Esophagus (tissue), 2 donors: ENCODE measurements at regions not wholly inside any gene's neighbourhood (a gene's known extent, or its start where the extent isn't known, plus 50 kb on each side); places are given as distances from the start of the nearest gene placed in this dataset.

ENCODE experiments used
- H3K27ac ChIP-seq, 2 donors: one replicate each; pipeline ENCODE4 v1.5.1; 2013; ENCODE audit warnings: low read depth in 2 of 2, mild to moderate bottlenecking in 2 of 2, inconsistent platforms in 1 of 2, low read length in 1 of 2, moderate library complexity in 1 of 2
- H3K27me3 ChIP-seq, 2 donors: one replicate each; pipeline ENCODE4 v1.6.1; 2013; ENCODE audit warnings: low read length in 2 of 2, control low read depth in 1 of 2, mild to moderate bottlenecking in 1 of 2; ENCODE audit not compliant: insufficient read depth in 2 of 2, control insufficient read depth in 1 of 2
- H3K36me3 ChIP-seq, 2 donors: one replicate each; pipeline ENCODE4 v1.6.1; 2013; ENCODE audit warnings: low read length in 1 of 2; ENCODE audit not compliant: control insufficient read depth in 2 of 2, insufficient read depth in 2 of 2
- H3K4me1 ChIP-seq, 2 donors: one replicate each; pipeline ENCODE4 v1.6.1; 2013; ENCODE audit warnings: low read length in 1 of 2; ENCODE audit not compliant: control insufficient read depth in 2 of 2, insufficient read depth in 2 of 2
- H3K4me3 ChIP-seq, 2 donors: one replicate each; pipeline ENCODE4 v1.5.1; 2013; ENCODE audit warnings: low read length in 2 of 2, mild to moderate bottlenecking in 2 of 2, low read depth in 1 of 2, moderate library complexity in 1 of 2
- H3K9me3 ChIP-seq, 2 donors: one replicate each; pipeline ENCODE4 v1.6.1; 2013; ENCODE audit warnings: mild to moderate bottlenecking in 2 of 2, low read depth in 1 of 2, low read length in 1 of 2, moderate library complexity in 1 of 2; ENCODE audit not compliant: control insufficient read depth in 2 of 2, insufficient read depth in 1 of 2
- WGBS, 2 donors: extraction: QIAGEN DNeasy Blood & Tissue Kit; methylation state at CpG; one replicate each; pipeline ENCODE4 v1.1.7; 2013; 5-methylcytosine and 5-hydroxymethylcytosine counted together
- donor health status: healthy with polysubstance abuse.
- donor health status: Bipolar disorder and iron deficiency.

DNA sequence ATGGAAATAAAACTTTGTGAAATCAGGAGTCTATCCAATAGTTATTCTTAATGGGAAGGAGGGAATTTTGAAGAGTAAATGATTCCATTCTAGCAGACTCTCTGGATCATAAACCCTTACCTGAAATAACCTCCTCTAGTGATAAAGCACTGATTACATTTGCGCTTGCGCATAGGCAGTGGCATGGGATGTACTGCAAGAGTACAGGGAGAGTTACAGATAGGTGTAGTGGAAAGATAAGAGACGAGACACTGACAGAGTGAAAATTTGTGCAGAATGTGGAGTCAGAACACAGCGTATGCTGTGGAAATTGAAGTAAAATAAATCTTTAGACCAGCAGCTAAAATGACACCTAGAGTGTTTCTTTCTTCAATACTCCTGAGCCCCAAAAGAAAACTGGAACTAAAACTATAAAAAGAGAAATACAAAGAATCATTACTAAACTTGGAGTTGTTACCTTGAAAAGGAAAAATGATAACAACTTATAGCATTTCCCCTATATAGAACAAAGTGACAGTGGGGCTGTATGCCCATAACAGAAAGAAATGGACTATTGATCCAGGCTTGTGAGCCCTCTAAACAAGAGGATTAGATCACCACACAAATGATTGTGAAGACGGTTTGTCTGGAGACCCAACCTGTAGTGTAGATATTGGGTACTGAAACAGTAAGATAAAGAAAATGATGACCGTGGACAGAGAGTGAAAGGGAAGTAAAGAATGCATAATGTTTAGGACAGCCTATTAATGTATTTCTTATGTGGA lies 1471.2 kb upstream of the NUDT12 start:
- WGBS, 2 donors, result 61 to 70% methylated on average over 6 of the region's 6 CpGs
- Histone ChIP-seq H3K36me3 (no peaks in the 10 kb centered on the region), H3K27me3 (no peaks in the 10 kb centered on the region), H3K4me1 (no peaks in the 10 kb centered on the region), H3K27ac (no peak overlapping the region), H3K4me3 (no peak overlapping the region), H3K9me3 (peaks cover 0 to 3% of the 10 kb centered on the region in 2 donors)

DNA sequence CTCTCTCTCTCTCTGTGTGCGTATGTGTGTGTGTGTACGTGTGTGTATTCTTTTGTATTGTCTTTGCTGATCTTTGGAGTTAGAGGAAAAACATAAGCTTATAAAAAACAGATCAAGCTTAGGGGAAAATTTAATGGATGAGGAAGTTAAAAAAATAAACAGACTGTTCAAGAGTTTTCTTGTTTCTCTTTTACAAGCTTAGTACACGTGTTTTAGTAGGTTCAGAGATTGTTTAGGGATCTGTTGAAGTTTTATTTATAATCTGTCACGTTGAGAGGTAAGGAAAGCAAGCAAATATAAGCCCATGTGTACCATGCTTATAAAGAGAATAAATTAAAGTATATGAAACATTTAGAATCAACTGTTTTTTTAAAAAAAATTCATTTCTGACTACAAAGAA lies 1470.3 kb upstream of the NUDT12 start:
- WGBS, 2 donors, result 16 to 26% methylated on average over 4 of the region's 4 CpGs
- no peaks in the 10 kb centered on the region for H3K4me1 ChIP-seq
- no peak overlapping the region for H3K4me3 ChIP-seq
- H3K27me3 ChIP-seq, result no peaks in the 10 kb centered on the region
- no peak overlapping the region for H3K27ac ChIP-seq
- H3K9me3 ChIP-seq, result peaks cover 0 to 3% of the 10 kb centered on the region in 2 donors
- H3K36me3 ChIP-seq, result no peaks in the 10 kb centered on the region

DNA sequence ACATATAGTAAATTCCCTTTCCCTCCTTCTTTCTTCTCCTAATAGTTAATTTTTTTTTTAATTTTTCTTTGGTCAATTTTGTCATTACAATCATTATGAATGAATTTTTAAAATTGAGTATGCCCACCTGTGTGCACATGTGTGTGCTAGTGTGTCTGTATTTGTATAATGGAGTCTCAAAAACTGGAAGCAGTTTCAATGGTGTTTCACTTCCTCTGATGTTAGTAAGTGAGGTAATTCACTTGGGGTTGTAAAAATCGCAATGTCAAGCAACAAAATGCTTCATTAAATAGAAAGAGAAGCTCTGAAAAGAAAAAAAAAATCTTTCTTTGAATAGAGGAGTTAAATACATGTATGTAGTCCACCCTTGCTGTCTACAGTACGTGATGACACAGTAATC lies 1467.6 kb upstream of the NUDT12 start:
- Histone ChIP-seq H3K27me3 (no peaks in the 10 kb centered on the region), H3K27ac (no peak overlapping the region), H3K36me3 (no peaks in the 10 kb centered on the region), H3K4me3 (no peak overlapping the region), H3K4me1 (no peaks in the 10 kb centered on the region), H3K9me3 (no peaks in the 10 kb centered on the region)
- WGBS, 2 donors, result 37 to 57% methylated on average over 2 of the region's 2 CpGs

DNA sequence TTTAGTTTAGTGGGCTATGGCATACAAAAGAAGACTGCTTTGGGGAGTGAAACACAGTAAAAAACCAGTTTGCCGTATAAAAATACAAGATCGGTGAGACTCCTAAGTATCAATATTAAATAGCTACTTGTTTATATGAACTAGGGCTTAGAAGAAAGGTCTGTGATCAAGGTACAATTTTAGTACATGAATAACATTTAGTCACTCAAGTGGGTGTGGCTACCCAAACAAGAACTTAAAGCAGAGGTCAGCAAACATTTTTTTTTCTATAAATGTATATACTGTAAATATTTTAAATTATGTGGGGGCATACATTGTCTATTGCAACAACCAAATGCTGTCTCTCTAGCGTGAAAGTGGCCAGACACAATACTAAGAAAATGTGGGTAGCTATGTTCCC lies 1452.5 kb upstream of the NUDT12 start:
- Histone ChIP-seq H3K36me3 (no peaks in the 10 kb centered on the region), H3K4me3 (no peak overlapping the region), H3K27me3 (no peaks in the 10 kb centered on the region), H3K27ac (no peak overlapping the region), H3K4me1 (no peaks in the 10 kb centered on the region), H3K9me3 (no peaks in the 10 kb centered on the region)
- WGBS, 2 donors, result 91 to 95% methylated on average over 3 of the region's 3 CpGs

DNA sequence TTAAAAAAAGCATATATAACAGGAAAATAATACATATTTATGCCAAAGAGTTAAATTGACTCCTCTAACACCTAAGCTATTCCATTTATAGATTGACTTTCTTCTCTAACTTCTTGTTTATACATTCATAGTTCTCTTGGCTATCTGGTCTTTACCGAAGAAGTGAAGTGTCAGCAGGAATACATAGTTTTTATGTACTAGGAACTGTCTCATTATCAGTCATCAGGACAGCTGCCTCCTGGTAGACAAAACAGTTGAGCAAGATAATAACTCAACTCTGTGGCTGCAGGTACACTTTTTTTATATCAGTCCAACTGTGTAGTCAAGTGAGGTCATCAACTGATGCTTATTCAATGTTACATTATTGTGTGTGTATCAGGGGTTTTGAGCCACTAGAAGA lies 1436.0 kb upstream of the NUDT12 start:
- no peak overlapping the region for H3K4me3 ChIP-seq
- H3K27me3 ChIP-seq, result no peaks in the 10 kb centered on the region
- no peaks in the 10 kb centered on the region for H3K4me1 ChIP-seq
- no peak overlapping the region for H3K27ac ChIP-seq
- WGBS, 2 donors, result 53 to 65% methylated on average over 1 of the region's 1 CpG
- H3K9me3 ChIP-seq, result no peaks in the 10 kb centered on the region
- no peaks in the 10 kb centered on the region for H3K36me3 ChIP-seq

DNA sequence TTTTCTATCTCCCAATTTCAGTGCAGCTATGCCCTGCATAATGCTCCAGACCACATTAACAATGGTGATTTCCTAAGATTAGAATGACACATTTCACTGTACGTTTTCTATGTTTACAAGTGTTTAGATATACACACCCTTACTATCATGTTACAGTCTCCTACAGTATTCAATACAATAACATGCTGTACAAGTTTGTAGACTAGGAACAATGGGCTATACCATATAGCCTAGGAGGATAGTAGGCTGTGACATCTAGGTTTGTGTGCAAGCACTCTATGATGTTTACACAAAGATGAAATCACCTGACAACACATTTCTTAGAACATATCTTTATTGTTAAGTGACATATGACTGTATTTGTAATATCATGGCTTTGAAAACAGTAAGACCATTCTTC lies 1435.6 kb upstream of the NUDT12 start:
- no peaks in the 10 kb centered on the region for H3K36me3 ChIP-seq
- 28 to 29% methylated on average over 1 of the region's 1 CpG for WGBS, 2 donors
- H3K27ac ChIP-seq, result no peak overlapping the region
- no peaks in the 10 kb centered on the region for H3K9me3 ChIP-seq
- H3K4me3 ChIP-seq, result no peak overlapping the region
- no peaks in the 10 kb centered on the region for H3K27me3 ChIP-seq
- no peaks in the 10 kb centered on the region for H3K4me1 ChIP-seq

DNA sequence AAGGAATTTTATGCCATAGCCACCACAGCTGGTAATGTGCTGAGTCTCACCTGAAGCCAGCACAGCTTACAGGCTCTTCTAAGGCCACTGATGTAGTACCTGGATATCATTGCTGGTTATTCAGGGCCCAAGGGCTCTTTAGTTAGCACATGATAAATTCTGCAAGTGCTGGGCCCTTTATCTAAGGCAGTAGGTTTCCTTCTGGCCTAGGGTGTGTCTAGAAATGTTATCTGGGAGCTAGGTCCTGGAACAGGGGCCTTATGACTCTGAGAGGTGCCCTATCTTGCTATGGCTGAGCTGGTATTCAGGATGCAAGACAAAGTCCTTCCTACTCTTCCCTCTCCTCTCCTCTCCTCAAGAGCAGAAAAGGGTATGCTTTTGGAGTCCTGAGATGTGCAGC lies 1424.5 kb upstream of the NUDT12 start:
- H3K27ac ChIP-seq, result no peak overlapping the region
- H3K27me3 ChIP-seq, result no peaks in the 10 kb centered on the region

DNA sequence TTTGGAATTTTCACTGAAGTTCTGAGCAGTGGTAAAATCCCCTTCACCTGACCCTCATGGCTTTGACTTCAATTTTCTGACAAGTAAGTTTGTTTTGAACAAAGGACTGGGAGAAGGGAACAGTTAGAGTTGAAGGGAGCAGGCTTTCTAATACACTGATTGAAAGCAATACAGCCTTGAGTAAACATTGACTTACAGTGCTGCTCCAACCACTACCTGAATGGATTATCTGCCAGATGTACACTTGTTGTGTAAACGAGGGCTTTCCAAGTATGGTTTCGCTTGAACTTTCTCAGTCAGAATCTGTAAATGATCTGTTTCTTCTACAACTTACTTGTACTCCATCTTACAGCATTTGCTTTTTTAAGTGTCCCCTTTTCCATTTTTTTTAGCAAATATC lies 1414.9 kb upstream of the NUDT12 start:
- Histone ChIP-seq H3K4me1 (no peaks in the 10 kb centered on the region), H3K9me3 (peaks cover 0 to 2% of the 10 kb centered on the region in 2 donors), H3K4me3 (no peak overlapping the region), H3K27me3 (no peaks in the 10 kb centered on the region), H3K36me3 (no peaks in the 10 kb centered on the region), H3K27ac (no peak overlapping the region)
- 40 to 47% methylated on average over 2 of the region's 2 CpGs for whole genome bisulfite sequencing, 2 donors

More for the DNA sequence above, 1424.5 kb upstream of the NUDT12 start:
- no peak overlapping the region for H3K4me3 ChIP-seq
- peaks cover 0 to 2% of the 10 kb centered on the region in 2 donors for H3K9me3 ChIP-seq
- H3K4me1 ChIP-seq, result no peaks in the 10 kb centered on the region
- H3K36me3 ChIP-seq, result no peaks in the 10 kb centered on the region

DNA sequence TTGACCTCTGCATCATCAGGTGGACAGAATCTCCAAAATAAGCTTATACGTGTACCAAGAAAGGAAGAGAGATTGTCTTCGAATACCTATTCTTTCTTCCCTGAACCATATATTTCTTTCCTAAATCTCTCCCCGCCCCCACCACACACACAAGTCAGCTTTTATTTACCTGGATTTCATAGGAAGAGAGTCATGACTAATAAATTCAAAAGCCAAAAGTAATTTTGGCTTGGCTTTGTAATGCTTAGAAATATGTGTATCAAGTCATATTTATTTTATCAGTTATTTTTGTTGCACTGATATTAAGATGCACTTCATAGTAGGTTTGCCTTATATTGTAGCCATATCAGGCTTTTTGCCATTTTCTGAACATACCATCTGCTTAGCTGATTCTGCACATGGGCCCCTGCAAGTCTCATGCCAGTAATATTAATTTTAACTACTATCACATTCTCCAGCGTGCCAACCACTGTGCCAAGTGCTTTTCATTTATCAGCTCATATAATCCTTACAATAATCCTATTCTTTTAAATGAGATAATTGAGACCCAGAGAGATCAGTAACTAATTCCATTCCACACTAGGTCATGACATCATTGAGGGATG lies 1405.3 kb upstream of the NUDT12 start:
- Histone ChIP-seq H3K27me3 (no peaks in the 10 kb centered on the region), H3K4me1 (no peaks in the 10 kb centered on the region), H3K4me3 (no peak overlapping the region), H3K9me3 (no peaks in the 10 kb centered on the region), H3K36me3 (no peaks in the 10 kb centered on the region), H3K27ac (no peak overlapping the region)
- WGBS, 2 donors, result 79 to 84% methylated on average over 4 of the region's 4 CpGs

DNA sequence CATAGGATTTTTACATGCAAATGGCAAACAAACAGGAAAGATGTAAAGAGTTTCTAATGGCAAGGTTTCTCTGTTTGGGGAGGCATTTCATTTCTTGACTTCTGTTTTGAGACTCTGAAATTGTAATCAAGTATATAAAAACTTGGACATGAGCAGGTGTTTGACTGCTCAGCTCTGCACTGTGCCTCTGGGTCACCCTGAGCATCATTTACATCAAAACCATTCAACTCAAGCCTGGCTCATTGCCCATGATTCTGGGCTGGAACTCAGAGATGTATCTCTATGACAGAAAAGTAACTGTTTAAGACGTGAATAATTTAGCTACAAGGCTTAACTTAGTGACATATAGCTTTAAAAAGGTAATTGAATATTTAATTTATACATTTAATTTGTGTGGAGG lies 1402.4 kb upstream of the NUDT12 start:
- H3K9me3 ChIP-seq, result no peaks in the 10 kb centered on the region
- no peak overlapping the region for H3K4me3 ChIP-seq
- H3K27ac ChIP-seq, result no peak overlapping the region
- WGBS, 2 donors, result 24 to 47% methylated on average over 1 of the region's 1 CpG
- H3K4me1 ChIP-seq, result no peaks in the 10 kb centered on the region
- H3K27me3 ChIP-seq, result no peaks in the 10 kb centered on the region
- no peaks in the 10 kb centered on the region for H3K36me3 ChIP-seq
